Neural cell (in vitro differentiated cells): ENCODE measurements at regions not wholly inside any gene's neighbourhood (a gene's known extent, or its start where the extent isn't known, plus 50 kb on each side); places are given as distances from the start of the nearest gene placed in this dataset.
A peak's percentile ranks its signal among the peaks of the same experiment; 100 is the strongest.

Source experiments
- H2AFZ ChIP-seq: fragments of 200-600, 300-800 bp; sonication (generic), shearing (Covaris generic); 2 replicates; pipeline ENCODE4 v1.6.0; 2014; ENCODE audit warnings: low read depth, mild to moderate bottlenecking, antibody characterized with exemption, low read length, moderate library complexity
- H3F3A ChIP-seq: fragments of 200-600 bp; shearing (Covaris generic); 2 replicates; pipeline ENCODE4 v1.6.1; 2016; ENCODE audit warnings: mild to moderate bottlenecking, moderate library complexity, mixed read lengths, antibody characterized with exemption, low read length; ENCODE audit not compliant: insufficient read depth, poor library complexity, severe bottlenecking
- H3K27ac ChIP-seq: fragments of 200-600, 300-800 bp; sonication (generic), shearing (Covaris generic); 2 replicates; pipeline ENCODE4 v1.5.1; 2014; ENCODE audit warnings: mild to moderate bottlenecking, low read length, moderate library complexity
- H3K27me3 ChIP-seq: fragments of 300-800, 200-600 bp; sonication (generic), shearing (Covaris generic); 2 replicates; pipeline ENCODE4 v1.6.0; 2014; ENCODE audit warnings: mild to moderate bottlenecking, low read depth, low read length, moderate library complexity; ENCODE audit not compliant: insufficient read depth
- H3K36me3 ChIP-seq: fragments of 300-800, 200-600 bp; sonication (generic), shearing (Covaris generic); 2 replicates; pipeline ENCODE4 v1.5.1; 2014; ENCODE audit warnings: mild to moderate bottlenecking, antibody characterized with exemption, low read length, moderate library complexity; ENCODE audit not compliant: insufficient read depth
- H3K4me2 ChIP-seq: fragments of 300-800, 200-600 bp; sonication (generic), shearing (Covaris generic); 2 replicates; pipeline ENCODE4 v1.6.0; 2014; ENCODE audit warnings: mild to moderate bottlenecking, low read length
- H3K4me3 ChIP-seq: fragments of 300-800, 200-600 bp; sonication (generic), shearing (Covaris generic); 2 replicates; pipeline ENCODE4 v1.5.1; 2014; ENCODE audit warnings: mild to moderate bottlenecking, low read length, moderate library complexity
- H3K79me2 ChIP-seq: fragments of 200-600 bp; shearing (Covaris generic); replicated peaks from 2 replicates; pipeline ENCODE4 v1.6.0; 2014; ENCODE audit warnings: mild to moderate bottlenecking, low read length, moderate library complexity; ENCODE audit not compliant: insufficient read depth
- H3K9ac ChIP-seq: fragments of 300-800, 200-600 bp; sonication (generic), shearing (Covaris generic); 2 replicates; pipeline ENCODE4 v1.6.1; 2016; ENCODE audit warnings: mild to moderate bottlenecking, low read length, mixed read lengths
- H3K9me2 ChIP-seq: fragments of 200-600 bp; shearing (Covaris generic); 2 replicates; pipeline ENCODE4 v1.6.1; 2016; ENCODE audit warnings: mild to moderate bottlenecking, low read length, mixed read lengths; ENCODE audit not compliant: insufficient read depth
- H3K9me3 ChIP-seq: fragments of 200-600, 300-800 bp; sonication (generic), shearing (Covaris generic); 2 replicates; pipeline ENCODE4 v1.6.1; 2016; ENCODE audit warnings: mild to moderate bottlenecking, mixed run types, low read length, moderate library complexity, mixed read lengths
- H4K20me1 ChIP-seq: fragments of 200-600 bp; shearing (Covaris generic); 2 replicates; pipeline ENCODE4 v1.6.1; 2016; ENCODE audit warnings: mild to moderate bottlenecking, mixed run types; ENCODE audit not compliant: insufficient read depth
- EP300 ChIP-seq: fragments of 450-650 bp; conservative IDR thresholded peaks from 2 replicates; pipeline ENCODE4 v1.6.1; 2014; ENCODE audit warnings: antibody characterized with exemption, mild to moderate bottlenecking, moderate library complexity; ENCODE audit not compliant: poor library complexity, severe bottlenecking
- EZH2 ChIP-seq: fragments of 200-600, 300-800 bp; shearing (Covaris generic), sonication (generic); IDR thresholded peaks from 2 replicates; pipeline ENCODE4 v1.6.1; 2014; ENCODE audit warnings: antibody characterized with exemption, low read length, borderline replicate concordance, mild to moderate bottlenecking; ENCODE audit not compliant: insufficient read depth, poor library complexity, severe bottlenecking
- MXI1 ChIP-seq: fragments of 450-650 bp; conservative IDR thresholded peaks from 2 replicates; pipeline ENCODE4 v1.6.1; 2014; ENCODE audit warnings: antibody characterized with exemption, mild to moderate bottlenecking; ENCODE audit not compliant: poor library complexity, severe bottlenecking
- POLR2AphosphoS5 ChIP-seq: IDR thresholded peaks from 2 replicates; pipeline ENCODE4 v1.6.1; 2012
- RAD21 ChIP-seq: fragments of 450-650 bp; conservative IDR thresholded peaks from 2 replicates; pipeline ENCODE4 v1.6.1; 2014; ENCODE audit warnings: antibody characterized with exemption, mild to moderate bottlenecking, moderate library complexity
- REST ChIP-seq: IDR thresholded peaks from 2 replicates; pipeline ENCODE4 v1.6.1; 2012; ENCODE audit warnings: borderline replicate concordance
- SMC3 ChIP-seq: fragments of 450-650 bp; conservative IDR thresholded peaks from 2 replicates; pipeline ENCODE4 v1.6.1; 2014; ENCODE audit warnings: antibody characterized with exemption, mild to moderate bottlenecking, moderate library complexity; ENCODE audit not compliant: poor library complexity
- TAF1 ChIP-seq: IDR thresholded peaks from 2 replicates; pipeline ENCODE4 v1.6.1; 2012; ENCODE audit warnings: low read depth
- TF ChIP-seq, protein P1 (sequence below): fragments of 450-650 bp; IDR thresholded peaks from 2 replicates; pipeline ENCODE4 v1.5.1; 2014; ENCODE audit warnings: antibody characterized with exemption, mild to moderate bottlenecking, moderate library complexity; ENCODE audit not compliant: poor library complexity, severe bottlenecking

GRCh38 chr20:7665376-7665775, 274.9 kb downstream of the HAO1 start:
- peak overlapping the region; percentile 9 for H3K4me3 ChIP-seq
- no peak overlapping the region for H3K4me2 ChIP-seq
- H3K36me3 ChIP-seq: no peaks in the 10 kb centered on the region
- no peaks in the 10 kb centered on the region for H3K27me3 ChIP-seq
- H4K20me1 ChIP-seq: no peaks in the 10 kb centered on the region
- H3F3A ChIP-seq: no peaks in the 10 kb centered on the region
- peak overlapping the region; percentile 20 for H3K9ac ChIP-seq
- H3K9me3 ChIP-seq: no peaks in the 10 kb centered on the region
- H3K79me2 ChIP-seq: no peaks in the 10 kb centered on the region
- peak overlapping the region; percentile 72 for H3K27ac ChIP-seq
- H3K9me2 ChIP-seq: no peaks in the 10 kb centered on the region
- no peak overlapping the region for H2AFZ ChIP-seq
- TF ChIP-seq REST (no peak), SMC3 (no peak), RAD21 (no peak), MXI1 (no peak), EP300 (peak; percentile 76), EZH2 (no peak), TAF1 (no peak), POLR2AphosphoS5 (peak; percentile 80)
- TF ChIP-seq, protein P1, sequence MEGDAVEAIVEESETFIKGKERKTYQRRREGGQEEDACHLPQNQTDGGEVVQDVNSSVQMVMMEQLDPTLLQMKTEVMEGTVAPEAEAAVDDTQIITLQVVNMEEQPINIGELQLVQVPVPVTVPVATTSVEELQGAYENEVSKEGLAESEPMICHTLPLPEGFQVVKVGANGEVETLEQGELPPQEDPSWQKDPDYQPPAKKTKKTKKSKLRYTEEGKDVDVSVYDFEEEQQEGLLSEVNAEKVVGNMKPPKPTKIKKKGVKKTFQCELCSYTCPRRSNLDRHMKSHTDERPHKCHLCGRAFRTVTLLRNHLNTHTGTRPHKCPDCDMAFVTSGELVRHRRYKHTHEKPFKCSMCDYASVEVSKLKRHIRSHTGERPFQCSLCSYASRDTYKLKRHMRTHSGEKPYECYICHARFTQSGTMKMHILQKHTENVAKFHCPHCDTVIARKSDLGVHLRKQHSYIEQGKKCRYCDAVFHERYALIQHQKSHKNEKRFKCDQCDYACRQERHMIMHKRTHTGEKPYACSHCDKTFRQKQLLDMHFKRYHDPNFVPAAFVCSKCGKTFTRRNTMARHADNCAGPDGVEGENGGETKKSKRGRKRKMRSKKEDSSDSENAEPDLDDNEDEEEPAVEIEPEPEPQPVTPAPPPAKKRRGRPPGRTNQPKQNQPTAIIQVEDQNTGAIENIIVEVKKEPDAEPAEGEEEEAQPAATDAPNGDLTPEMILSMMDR: no peak

- no peaks in the 10 kb centered on the region for H3K9me3 ChIP-seq
- no peaks in the 10 kb centered on the region for H3F3A ChIP-seq
- TF ChIP-seq SMC3 (no peak), TAF1 (no peak), POLR2AphosphoS5 (no peak), REST (no peak), RAD21 (no peak), MXI1 (no peak), EP300 (no peak), EZH2 (no peak)
- TF ChIP-seq, protein P1: no peak
- H3K9me2 ChIP-seq: no peaks in the 10 kb centered on the region
- H3K27me3 ChIP-seq: no peaks in the 10 kb centered on the region
- H3K4me2 ChIP-seq: no peak overlapping the region
- H4K20me1 ChIP-seq: no peaks in the 10 kb centered on the region
- no peak overlapping the region for H2AFZ ChIP-seq
- H3K36me3 ChIP-seq: no peaks in the 10 kb centered on the region
- H3K27ac ChIP-seq: no peak overlapping the region
- H3K9ac ChIP-seq: no peak overlapping the region
- no peak overlapping the region for H3K4me3 ChIP-seq
- no peaks in the 10 kb centered on the region for H3K79me2 ChIP-seq
These were observed 273.1 kb downstream of the HAO1 start for GRCh38 chr20:7667194-7667593.
